RWPE2 (cell line): ENCODE measurements at regions not wholly inside any gene's neighbourhood (a gene's known extent, or its start where the extent isn't known, plus 50 kb on each side); places are given as distances from the start of the nearest gene placed in this dataset.

Experiments
- ATAC-seq: fragments of 200-7000 bp; cut with Tn5 transposase; 3 replicates; pipeline ENCODE4 v1.9.1; 2021; ENCODE audit warnings: low read depth
- DNase-seq: peaks from one replicate; pipeline ENCODE4 v3.0.0-alpha.2; 2020; ENCODE audit warnings: low spot score
- H3K27ac ChIP-seq: fragments of 450-650 bp; 2 replicates; pipeline ENCODE4 v1.5.1; 2017; ENCODE audit warnings: mild to moderate bottlenecking; ENCODE audit not compliant: poor library complexity, severe bottlenecking
- H3K27me3 ChIP-seq: fragments of 250-450 bp; sonication (Bioruptor Pico); 2 replicates; pipeline ENCODE4 v1.5.1; 2021; ENCODE audit warnings: mild to moderate bottlenecking, moderate library complexity; ENCODE audit not compliant: insufficient read depth, poor library complexity, severe bottlenecking
- H3K36me3 ChIP-seq: fragments of 250-450 bp; sonication (Bioruptor Pico); 2 replicates; pipeline ENCODE4 v1.5.1; 2020; ENCODE audit warnings: low read depth, mild to moderate bottlenecking, moderate library complexity
- H3K4me1 ChIP-seq: fragments of 250-450 bp; sonication (Bioruptor Pico); 2 replicates; pipeline ENCODE4 v1.5.1; 2021; ENCODE audit warnings: mild to moderate bottlenecking, moderate library complexity; ENCODE audit not compliant: insufficient read depth, poor library complexity, severe bottlenecking
- H3K4me3 ChIP-seq: fragments of 250-450 bp; sonication (Bioruptor Pico); 2 replicates; pipeline ENCODE4 v1.5.1; 2021; ENCODE audit warnings: mild to moderate bottlenecking, moderate library complexity; ENCODE audit not compliant: severe bottlenecking
- H3K9me3 ChIP-seq: fragments of 250-450 bp; sonication (Bioruptor Pico); 2 replicates; pipeline ENCODE4 v1.5.1; 2021; ENCODE audit warnings: mild to moderate bottlenecking, moderate library complexity; ENCODE audit not compliant: severe bottlenecking
- TF ChIP-seq, protein P1 (sequence below): fragments of 450-650 bp; IDR thresholded peaks from one replicate; pipeline ENCODE4 v1.5.1; 2017; ENCODE audit warnings: mild to moderate bottlenecking, moderate library complexity; ENCODE audit not compliant: poor library complexity, severe bottlenecking

DNA sequence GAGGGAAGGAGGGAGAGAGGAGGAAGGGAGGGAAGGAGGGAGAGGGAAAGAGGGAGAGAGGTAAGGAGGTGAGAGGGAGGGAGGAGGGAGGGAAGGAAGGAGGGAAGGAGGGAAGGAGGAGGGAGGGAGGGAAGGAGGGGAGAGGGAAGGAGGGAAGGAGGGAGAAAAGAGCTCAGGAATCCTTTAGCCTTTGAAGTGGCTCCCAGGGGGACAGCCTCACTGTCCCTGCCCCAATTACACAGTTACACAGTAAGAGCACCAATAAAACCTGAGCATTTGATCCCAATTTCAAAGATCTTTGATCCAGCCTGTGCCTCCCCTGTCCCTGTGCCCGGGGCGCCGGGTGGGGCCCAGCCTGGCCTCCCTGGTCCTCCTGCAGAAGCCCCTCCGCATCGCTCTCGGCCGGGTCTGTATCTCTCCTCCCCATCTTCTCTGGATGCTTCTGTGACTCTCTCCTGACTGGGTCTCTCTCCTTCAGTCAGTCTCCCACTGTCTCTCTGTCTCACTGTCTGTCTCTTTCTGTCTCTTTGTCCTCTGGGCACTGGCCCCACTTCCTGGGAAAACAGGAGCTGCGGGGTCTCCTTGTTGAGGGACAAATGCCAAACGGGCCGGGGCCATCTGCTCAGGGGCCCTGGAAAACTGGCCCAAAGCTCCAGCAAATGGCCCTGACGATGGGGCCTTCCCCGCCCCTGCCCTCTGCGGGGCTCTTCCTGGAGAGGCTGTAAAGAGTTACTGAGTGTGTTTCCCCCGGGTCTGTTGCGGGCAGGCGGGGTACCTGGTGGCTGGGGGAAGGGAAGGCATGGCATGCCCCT is 54.2 kb upstream of the EGFL7 start:
- H3K27ac ChIP-seq = no peak overlapping the region
- TF ChIP-seq, protein P1, sequence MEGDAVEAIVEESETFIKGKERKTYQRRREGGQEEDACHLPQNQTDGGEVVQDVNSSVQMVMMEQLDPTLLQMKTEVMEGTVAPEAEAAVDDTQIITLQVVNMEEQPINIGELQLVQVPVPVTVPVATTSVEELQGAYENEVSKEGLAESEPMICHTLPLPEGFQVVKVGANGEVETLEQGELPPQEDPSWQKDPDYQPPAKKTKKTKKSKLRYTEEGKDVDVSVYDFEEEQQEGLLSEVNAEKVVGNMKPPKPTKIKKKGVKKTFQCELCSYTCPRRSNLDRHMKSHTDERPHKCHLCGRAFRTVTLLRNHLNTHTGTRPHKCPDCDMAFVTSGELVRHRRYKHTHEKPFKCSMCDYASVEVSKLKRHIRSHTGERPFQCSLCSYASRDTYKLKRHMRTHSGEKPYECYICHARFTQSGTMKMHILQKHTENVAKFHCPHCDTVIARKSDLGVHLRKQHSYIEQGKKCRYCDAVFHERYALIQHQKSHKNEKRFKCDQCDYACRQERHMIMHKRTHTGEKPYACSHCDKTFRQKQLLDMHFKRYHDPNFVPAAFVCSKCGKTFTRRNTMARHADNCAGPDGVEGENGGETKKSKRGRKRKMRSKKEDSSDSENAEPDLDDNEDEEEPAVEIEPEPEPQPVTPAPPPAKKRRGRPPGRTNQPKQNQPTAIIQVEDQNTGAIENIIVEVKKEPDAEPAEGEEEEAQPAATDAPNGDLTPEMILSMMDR = no peak

DNA sequence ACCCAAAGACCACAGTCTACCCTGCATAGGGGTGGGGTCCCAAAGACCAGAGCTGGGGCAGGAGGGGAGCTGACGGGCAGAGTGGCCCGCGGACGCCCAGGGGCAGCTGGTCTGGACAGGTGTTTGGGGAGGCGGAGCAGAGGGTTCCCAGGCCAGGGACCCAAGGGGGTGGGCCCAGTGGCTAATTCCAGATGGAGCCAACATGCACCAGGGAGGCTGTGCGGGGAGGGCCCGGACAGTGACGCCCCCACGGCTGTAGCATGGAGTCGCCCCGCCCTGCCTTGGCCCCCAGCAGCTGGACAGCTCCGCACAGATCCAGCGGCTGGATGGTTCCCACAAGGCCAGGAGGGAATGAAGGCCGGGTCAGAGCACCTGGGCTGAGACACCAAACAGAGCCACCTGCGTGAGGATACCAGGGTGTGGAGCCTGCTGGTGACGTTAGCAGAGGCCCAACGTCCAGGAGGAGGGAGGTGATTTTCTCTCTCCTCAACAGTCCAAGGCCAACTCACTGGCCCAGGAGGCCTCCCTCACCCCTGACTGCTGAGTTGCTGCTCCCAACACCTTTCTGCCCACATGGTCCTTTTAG is 55.3 kb upstream of the EGFL7 start:
- TF ChIP-seq, protein P1 = no peak
- Histone ChIP-seq H3K4me3 (no peak overlapping the region), H3K4me1 (no peaks in the 10 kb centered on the region), H3K9me3 (no peaks in the 10 kb centered on the region), H3K36me3 (no peaks in the 10 kb centered on the region), H3K27ac (no peak overlapping the region), H3K27me3 (no peaks in the 10 kb centered on the region)
- DNase-seq = no peak
- ATAC-seq = no peak

More for the DNA sequence above, 54.2 kb upstream of the EGFL7 start:
- no peaks in the 10 kb centered on the region for H3K36me3 ChIP-seq
- ATAC-seq (no peak), DNase-seq (no peak)
- H3K4me1 ChIP-seq = no peaks in the 10 kb centered on the region
- H3K4me3 ChIP-seq = no peak overlapping the region
- H3K9me3 ChIP-seq = no peaks in the 10 kb centered on the region
- no peaks in the 10 kb centered on the region for H3K27me3 ChIP-seq

DNA sequence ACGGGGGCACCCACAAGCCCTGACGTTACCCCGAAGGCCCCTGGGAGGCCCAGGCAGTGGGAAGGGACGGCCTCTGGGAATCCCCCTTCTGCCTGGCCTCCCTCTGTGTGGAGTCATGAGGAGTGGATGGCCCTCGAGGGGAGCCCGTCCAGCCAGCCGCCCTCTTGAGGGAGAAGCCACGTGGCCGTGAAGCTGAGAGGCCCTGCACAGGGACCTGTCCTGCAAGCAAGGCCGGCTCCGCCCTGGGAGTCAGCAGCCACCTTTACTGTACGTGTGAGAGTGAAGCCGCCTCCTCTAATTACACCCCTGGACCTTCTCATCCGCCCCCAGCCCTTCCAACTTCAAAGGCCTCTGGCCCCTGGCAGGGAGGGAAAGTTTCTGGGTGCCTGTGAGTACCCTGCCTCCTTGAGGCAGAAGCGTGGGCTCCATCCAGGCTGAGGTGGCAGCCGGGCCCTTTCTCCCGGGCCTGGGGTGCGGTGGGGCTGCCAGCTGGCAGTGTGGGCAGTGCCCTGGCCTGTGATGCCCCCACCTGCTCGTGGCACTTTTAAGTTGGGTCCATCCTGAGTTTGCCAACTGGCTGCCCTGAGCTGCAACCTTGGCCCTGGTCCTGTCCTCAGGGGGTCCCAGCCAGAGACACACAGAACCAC is 55.9 kb upstream of the EGFL7 start:
- Histone ChIP-seq H3K9me3 (no peaks in the 10 kb centered on the region), H3K4me3 (no peak overlapping the region), H3K27me3 (no peaks in the 10 kb centered on the region), H3K4me1 (peaks cover 4% of the 10 kb centered on the region), H3K36me3 (no peaks in the 10 kb centered on the region), H3K27ac (no peak overlapping the region)
- TF ChIP-seq, protein P1 = no peak
- DNase-seq (no peak), ATAC-seq (no peak)

DNA sequence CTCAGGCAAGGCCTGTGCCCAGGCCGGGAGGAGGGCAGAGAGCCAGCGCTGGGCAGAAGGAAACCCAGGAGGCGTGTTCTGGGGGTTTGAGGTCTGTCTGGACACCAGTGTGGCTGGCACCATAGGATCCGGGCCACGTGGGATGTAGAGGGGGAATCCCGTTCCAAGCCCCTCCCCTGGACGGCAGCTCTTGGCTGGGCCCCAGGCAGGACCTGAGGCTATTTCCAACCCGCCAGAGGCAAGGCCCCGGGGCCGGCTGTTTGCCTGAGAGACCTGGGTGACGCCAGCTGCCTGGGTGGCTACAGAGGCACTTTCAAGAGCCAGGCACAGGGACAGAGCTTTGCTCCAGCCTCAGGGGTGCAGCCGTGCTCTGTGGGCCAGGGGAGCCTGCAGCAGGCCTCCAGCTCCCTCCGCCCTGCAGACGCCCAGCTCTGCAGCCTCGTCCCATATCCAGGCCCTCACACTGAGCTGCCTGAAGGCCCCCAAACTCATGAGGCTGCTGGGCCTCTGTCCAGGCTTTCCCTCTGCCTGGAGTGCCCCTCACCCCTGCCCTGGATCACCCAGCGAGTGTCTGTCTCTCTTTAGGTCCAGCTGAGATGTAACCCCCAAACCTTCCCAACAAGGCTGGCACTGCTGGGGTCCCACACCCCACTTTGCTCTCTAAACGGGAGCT is 56.6 kb upstream of the EGFL7 start:
- TF ChIP-seq, protein P1 = no peak
- Histone ChIP-seq H3K9me3 (no peaks in the 10 kb centered on the region), H3K27ac (no peak overlapping the region), H3K4me1 (peaks cover 7% of the 10 kb centered on the region), H3K27me3 (no peaks in the 10 kb centered on the region), H3K36me3 (no peaks in the 10 kb centered on the region), H3K4me3 (no peak overlapping the region)
- ATAC-seq (no peak), DNase-seq (no peak)
